Fibroblast of lung (primary cell): ENCODE measurements at regions not wholly inside any gene's neighbourhood (a gene's known extent, or its start where the extent isn't known, plus 50 kb on each side); places are given as distances from the start of the nearest gene placed in this dataset.

ENCODE experiments used
- DNase-seq, 2 donors: peaks; one replicate each; pipeline versions ENCODE4 v3.0.0 to v3.0.0-alpha.2; 2010; ENCODE audit warnings: low read depth in 2 of 2
- H2AFZ ChIP-seq: 2 replicates; pipeline ENCODE4 v1.5.1; 2012; ENCODE audit warnings: low read length, control low read depth, inconsistent platforms
- H3K27ac ChIP-seq: 2 replicates; pipeline ENCODE4 v1.5.1; 2011; ENCODE audit warnings: low read length, control low read depth; ENCODE audit not compliant: insufficient read depth
- H3K27me3 ChIP-seq: 2 replicates; pipeline ENCODE4 v1.5.1; 2011; ENCODE audit warnings: mild to moderate bottlenecking, low read length; ENCODE audit not compliant: control insufficient read depth, insufficient read depth
- H3K36me3 ChIP-seq: 2 replicates; pipeline ENCODE4 v1.5.1; 2011; ENCODE audit warnings: low read length; ENCODE audit not compliant: control insufficient read depth, insufficient read depth
- H3K4me1 ChIP-seq: 2 replicates; pipeline ENCODE4 v1.5.1; 2011; ENCODE audit warnings: low read length; ENCODE audit not compliant: control insufficient read depth, insufficient read depth; ENCODE audit errors: extremely low read depth
- H3K4me2 ChIP-seq: 2 replicates; pipeline ENCODE4 v1.5.1; 2011; ENCODE audit warnings: low read length, control low read depth; ENCODE audit not compliant: insufficient read depth; ENCODE audit errors: extremely low read depth
- H3K4me3 ChIP-seq, 4 experiments: fragments of 200-600 bp in 1 of 4; sonication (generic) in 1 of 4; replicated peaks in 1 of 4; 2 replicates each; pipeline ENCODE4 v1.5.1; 2011 to 2016; ENCODE audit warnings: low read length in 4 of 4, low read depth in 3 of 4, mild to moderate bottlenecking in 3 of 4, control low read depth in 2 of 4, inconsistent platforms in 1 of 4, mixed read lengths in 1 of 4; ENCODE audit not compliant: insufficient read depth in 1 of 4; ENCODE audit errors: control extremely low read depth in 1 of 4
- H3K79me2 ChIP-seq: 2 replicates; pipeline ENCODE4 v1.5.1; 2012; ENCODE audit warnings: mild to moderate bottlenecking, low read length, inconsistent platforms; ENCODE audit not compliant: control insufficient read depth, insufficient read depth
- H3K9ac ChIP-seq: 2 replicates; pipeline ENCODE4 v1.5.1; 2011; ENCODE audit warnings: mild to moderate bottlenecking, low read length, control low read depth; ENCODE audit not compliant: insufficient read depth
- H3K9me3 ChIP-seq: 2 replicates; pipeline ENCODE4 v1.5.1; 2012; ENCODE audit warnings: low read depth, low read length; ENCODE audit not compliant: control insufficient read depth, insufficient read depth
- H4K20me1 ChIP-seq: 2 replicates; pipeline ENCODE4 v1.5.1; 2011; ENCODE audit warnings: low read length; ENCODE audit not compliant: control insufficient read depth, insufficient read depth; ENCODE audit errors: extremely low read depth
- EZH2 ChIP-seq: IDR thresholded peaks from 2 replicates; pipeline ENCODE4 v1.5.1; 2012; ENCODE audit warnings: low read length, control low read depth, mild to moderate bottlenecking; ENCODE audit errors: missing control alignments
- TF ChIP-seq, protein P1 (sequence below), 2 donors: IDR thresholded peaks in 1 of 2; conservative IDR thresholded peaks in 1 of 2; 1 replicate in 1 of 2; 2 replicates in 1 of 2; pipeline ENCODE4 v1.5.1; 2011 to 2012; ENCODE audit warnings: low read length in 2 of 2, control low read depth in 1 of 2, inconsistent platforms in 1 of 2, low read depth in 1 of 2, mild to moderate bottlenecking in 1 of 2

- no peaks in the 10 kb centered on the region for H3K79me2 ChIP-seq
- no peaks in the 10 kb centered on the region for H4K20me1 ChIP-seq
- no peak overlapping the region for H3K9ac ChIP-seq
- H3K27me3 ChIP-seq: no peaks in the 10 kb centered on the region
- H3K4me1 ChIP-seq: no peaks in the 10 kb centered on the region
- H2AFZ ChIP-seq: no peak overlapping the region
- H3K9me3 ChIP-seq: no peaks in the 10 kb centered on the region
- DNase-seq: no peak
- TF ChIP-seq, protein P1, sequence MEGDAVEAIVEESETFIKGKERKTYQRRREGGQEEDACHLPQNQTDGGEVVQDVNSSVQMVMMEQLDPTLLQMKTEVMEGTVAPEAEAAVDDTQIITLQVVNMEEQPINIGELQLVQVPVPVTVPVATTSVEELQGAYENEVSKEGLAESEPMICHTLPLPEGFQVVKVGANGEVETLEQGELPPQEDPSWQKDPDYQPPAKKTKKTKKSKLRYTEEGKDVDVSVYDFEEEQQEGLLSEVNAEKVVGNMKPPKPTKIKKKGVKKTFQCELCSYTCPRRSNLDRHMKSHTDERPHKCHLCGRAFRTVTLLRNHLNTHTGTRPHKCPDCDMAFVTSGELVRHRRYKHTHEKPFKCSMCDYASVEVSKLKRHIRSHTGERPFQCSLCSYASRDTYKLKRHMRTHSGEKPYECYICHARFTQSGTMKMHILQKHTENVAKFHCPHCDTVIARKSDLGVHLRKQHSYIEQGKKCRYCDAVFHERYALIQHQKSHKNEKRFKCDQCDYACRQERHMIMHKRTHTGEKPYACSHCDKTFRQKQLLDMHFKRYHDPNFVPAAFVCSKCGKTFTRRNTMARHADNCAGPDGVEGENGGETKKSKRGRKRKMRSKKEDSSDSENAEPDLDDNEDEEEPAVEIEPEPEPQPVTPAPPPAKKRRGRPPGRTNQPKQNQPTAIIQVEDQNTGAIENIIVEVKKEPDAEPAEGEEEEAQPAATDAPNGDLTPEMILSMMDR (conservative IDR thresholded peaks at IDR 0.05 in 1 of 2, IDR thresholded peaks at IDR 0.05 in 1 of 2; ENCODE audit: low read depth in 1 of 2, low read length in 2 of 2): no peak
- no peak overlapping the region for H3K4me3 ChIP-seq
- H3K4me2 ChIP-seq: no peak overlapping the region
- H3K27ac ChIP-seq: no peak overlapping the region
- H3K36me3 ChIP-seq: no peaks in the 10 kb centered on the region
Observed at GRCh38 chr21:28378026-28378425, 614.7 kb downstream of the LTN1 start.

GRCh38 chr21:28375708-28376385 lies 616.8 kb downstream of the LTN1 start:
- H3K79me2 ChIP-seq: no peaks in the 10 kb centered on the region
- no peak overlapping the region for H3K4me2 ChIP-seq
- no peaks in the 10 kb centered on the region for H4K20me1 ChIP-seq
- peak; percentile 33 to 68 for DNase-seq
- H3K27me3 ChIP-seq: no peaks in the 10 kb centered on the region
- TF ChIP-seq, protein P1 (conservative IDR thresholded peaks at IDR 0.05 in 1 of 2, IDR thresholded peaks at IDR 0.05 in 1 of 2; ENCODE audit: low read depth in 1 of 2, low read length in 2 of 2): no peak
- no peak for TF ChIP-seq EZH2
- no peak overlapping the region for H3K9ac ChIP-seq
- no peak overlapping the region for H2AFZ ChIP-seq
- no peak overlapping the region for H3K4me3 ChIP-seq
- H3K9me3 ChIP-seq: no peaks in the 10 kb centered on the region
- H3K36me3 ChIP-seq: no peaks in the 10 kb centered on the region
- no peaks in the 10 kb centered on the region for H3K4me1 ChIP-seq
- H3K27ac ChIP-seq: no peak overlapping the region

GRCh38 chr21:28374881-28375280 lies 617.8 kb downstream of the LTN1 start:
- H3K4me2 ChIP-seq: no peak overlapping the region
- no peak overlapping the region for H3K4me3 ChIP-seq
- no peaks in the 10 kb centered on the region for H3K36me3 ChIP-seq
- no peaks in the 10 kb centered on the region for H3K9me3 ChIP-seq
- TF ChIP-seq, protein P1 (conservative IDR thresholded peaks at IDR 0.05 in 1 of 2, IDR thresholded peaks at IDR 0.05 in 1 of 2; ENCODE audit: low read depth in 1 of 2, low read length in 2 of 2): no peak
- TF ChIP-seq EZH2: no peak
- no peaks in the 10 kb centered on the region for H3K79me2 ChIP-seq
- no peak overlapping the region for H3K27ac ChIP-seq
- no peaks in the 10 kb centered on the region for H3K27me3 ChIP-seq
- no peak overlapping the region for H3K9ac ChIP-seq
- no peak for DNase-seq
- H2AFZ ChIP-seq: no peak overlapping the region
- H4K20me1 ChIP-seq: no peaks in the 10 kb centered on the region
- H3K4me1 ChIP-seq: no peaks in the 10 kb centered on the region
